CD14-positive monocyte (primary cell): ENCODE measurements at regions not wholly inside any gene's neighbourhood (a gene's known extent, or its start where the extent isn't known, plus 50 kb on each side); places are given as distances from the start of the nearest gene placed in this dataset.

Experiments used
- DNase-seq, 3 donors: peaks; one replicate each; pipeline ENCODE4 v3.0.0-alpha.2; 2011 to 2022
- H2AFZ ChIP-seq: 2 replicates; pipeline ENCODE4 v1.6.0; 2012; ENCODE audit warnings: mild to moderate bottlenecking, low read depth, low read length, inconsistent platforms; ENCODE audit not compliant: insufficient read depth, poor library complexity, severe bottlenecking
- H3K27ac ChIP-seq, 2 donors: 1 replicate in 1 of 2; 2 replicates in 1 of 2; pipeline ENCODE4 v1.5.1; 2012 to 2013; ENCODE audit warnings: low read length in 2 of 2, control low read depth in 1 of 2, inconsistent platforms in 1 of 2, low read depth in 1 of 2, mild to moderate bottlenecking in 1 of 2
- H3K27me3 ChIP-seq, 2 donors: one replicate each; pipeline versions ENCODE4 v1.6.0 to v1.6.1; 2011 to 2013; ENCODE audit warnings: low read length in 2 of 2; ENCODE audit not compliant: control insufficient read depth in 2 of 2, insufficient read depth in 2 of 2
- H3K36me3 ChIP-seq, 2 donors: replicated peaks in 1 of 2; 1 replicate in 1 of 2; 2 replicates in 1 of 2; pipeline versions ENCODE4 v1.5.1 to v1.6.1; 2012 to 2013; ENCODE audit warnings: low read length in 2 of 2, control low read depth in 1 of 2, inconsistent platforms in 1 of 2, mild to moderate bottlenecking in 1 of 2; ENCODE audit not compliant: insufficient read depth in 2 of 2, control insufficient read depth in 1 of 2
- H3K4me1 ChIP-seq, 2 donors: 1 replicate in 1 of 2; 2 replicates in 1 of 2; pipeline versions ENCODE4 v1.5.1 to v1.6.1; 2012 to 2013; ENCODE audit warnings: low read length in 2 of 2, control low read depth in 1 of 2, inconsistent platforms in 1 of 2, mild to moderate bottlenecking in 1 of 2, moderate library complexity in 1 of 2; ENCODE audit not compliant: insufficient read depth in 2 of 2, control insufficient read depth in 1 of 2
- H3K4me2 ChIP-seq: replicated peaks from 2 replicates; pipeline ENCODE3; 2012; ENCODE audit warnings: low read length, moderate library complexity, mild to moderate bottlenecking; ENCODE audit not compliant: poor library complexity, severe bottlenecking; ENCODE audit errors: extremely low read depth
- H3K4me3 ChIP-seq, 3 experiments: fragments of 200-600 bp in 1 of 3; sonication (generic) in 1 of 3; replicated peaks in 1 of 3; 1 replicate in 2 of 3; 2 replicates in 1 of 3; pipeline ENCODE4 v1.5.1; 2011 to 2013; ENCODE audit warnings: low read length in 3 of 3, mild to moderate bottlenecking in 3 of 3, control low read depth in 2 of 3, low read depth in 2 of 3, inconsistent platforms in 1 of 3, moderate library complexity in 1 of 3
- H3K79me2 ChIP-seq: 2 replicates; pipeline ENCODE4 v1.6.0; 2012; ENCODE audit warnings: mild to moderate bottlenecking, control low read depth, inconsistent platforms, low read length, moderate library complexity; ENCODE audit not compliant: insufficient read depth
- H3K9ac ChIP-seq: 2 replicates; pipeline ENCODE4 v1.6.0; 2017; ENCODE audit warnings: low read length, mild to moderate bottlenecking; ENCODE audit not compliant: insufficient read depth, poor library complexity, severe bottlenecking
- H3K9me3 ChIP-seq, 2 donors: replicated peaks in 1 of 2; 1 replicate in 1 of 2; 2 replicates in 1 of 2; pipeline versions ENCODE4 v1.5.1 to v1.6.1; 2012 to 2013; ENCODE audit warnings: low read length in 2 of 2, control low read depth in 1 of 2; ENCODE audit not compliant: control insufficient read depth in 1 of 2, insufficient read depth in 1 of 2
- H4K20me1 ChIP-seq: 2 replicates; pipeline ENCODE4 v1.6.0; 2012; ENCODE audit warnings: mild to moderate bottlenecking, low read length, control low read depth, moderate library complexity; ENCODE audit not compliant: insufficient read depth
- H3K27ac Mint-ChIP-seq, 7 donors: one replicate each; pipeline ENCODE4 v1.8.0; 2020; ENCODE audit warnings: mild to moderate bottlenecking in 7 of 7, mixed read lengths in 7 of 7, moderate library complexity in 6 of 7, inconsistent platforms in 2 of 7
- H3K27me3 Mint-ChIP-seq, 3 donors: one replicate each; pipeline ENCODE4 v1.8.0; 2021 to 2022; ENCODE audit warnings: low read depth in 3 of 3, mild to moderate bottlenecking in 3 of 3, mixed read lengths in 3 of 3, moderate library complexity in 3 of 3, inconsistent platforms in 1 of 3
- H3K36me3 Mint-ChIP-seq, 2 donors: one replicate each; pipeline ENCODE4 v1.8.0; 2020; ENCODE audit warnings: mixed read lengths in 2 of 2, inconsistent platforms in 1 of 2, mild to moderate bottlenecking in 1 of 2
- H3K4me1 Mint-ChIP-seq: one replicate; pipeline ENCODE4 v1.8.0; 2020; ENCODE audit warnings: mild to moderate bottlenecking, mixed read lengths
- H3K4me3 Mint-ChIP-seq, 2 donors: one replicate each; pipeline ENCODE4 v1.8.0; 2020; ENCODE audit warnings: mild to moderate bottlenecking in 2 of 2, mixed read lengths in 2 of 2, moderate library complexity in 1 of 2
- H3K9me3 Mint-ChIP-seq, 7 donors: one replicate each; pipeline ENCODE4 v1.8.0; 2020 to 2022; ENCODE audit warnings: mixed read lengths in 7 of 7, mild to moderate bottlenecking in 6 of 7, moderate library complexity in 6 of 7, inconsistent platforms in 2 of 7
- WGBS: methylation state at CpG from one replicate; pipeline ENCODE4 v1.1.5; 2013; ENCODE audit warnings: missing lambda C conversion rate; ENCODE audit not compliant: insufficient coverage; 5-methylcytosine and 5-hydroxymethylcytosine counted together
- intact Hi-C, 2 donors: fragments of 100-400 bp; cut with micrococcal nuclease; formaldehyde crosslinking; loops; one replicate each; pipeline versions ENCODE4 v1.15.0 to v1.15.1; 2023
- TF ChIP-seq, protein P1 (sequence below): fragments of 200-600 bp; IDR thresholded peaks from one replicate; pipeline ENCODE4 v1.8.0; 2022; ENCODE audit warnings: antibody characterized with exemption, mild to moderate bottlenecking

GRCh38 chr13:31069808-31070534 is 91.7 kb downstream of the HSPH1 start:
- H3K4me3 Mint-ChIP-seq = no peak overlapping the region
- Histone ChIP-seq H3K4me2 (no peak overlapping the region), H3K27ac (no peak overlapping the region), H4K20me1 (no peaks in the 10 kb centered on the region), H3K36me3 (no peaks in the 10 kb centered on the region), H3K27me3 (no peaks in the 10 kb centered on the region), H3K79me2 (no peaks in the 10 kb centered on the region), H3K9me3 (no peaks in the 10 kb centered on the region), H3K4me1 (no peaks in the 10 kb centered on the region), H3K4me3 (no peak overlapping the region), H2AFZ (no peak overlapping the region), H3K9ac (no peak overlapping the region)
- H3K4me1 Mint-ChIP-seq = peaks cover 2% of the 10 kb centered on the region
- WGBS = no CpG with 5 or more reads among the region's 4 CpGs
- intact Hi-C loops = no loop called here
- peaks cover 4 to 14% (median 9%) of the 10 kb centered on the region in 3 donors for H3K27me3 Mint-ChIP-seq
- no peak overlapping the region for H3K27ac Mint-ChIP-seq
- TF ChIP-seq, protein P1, sequence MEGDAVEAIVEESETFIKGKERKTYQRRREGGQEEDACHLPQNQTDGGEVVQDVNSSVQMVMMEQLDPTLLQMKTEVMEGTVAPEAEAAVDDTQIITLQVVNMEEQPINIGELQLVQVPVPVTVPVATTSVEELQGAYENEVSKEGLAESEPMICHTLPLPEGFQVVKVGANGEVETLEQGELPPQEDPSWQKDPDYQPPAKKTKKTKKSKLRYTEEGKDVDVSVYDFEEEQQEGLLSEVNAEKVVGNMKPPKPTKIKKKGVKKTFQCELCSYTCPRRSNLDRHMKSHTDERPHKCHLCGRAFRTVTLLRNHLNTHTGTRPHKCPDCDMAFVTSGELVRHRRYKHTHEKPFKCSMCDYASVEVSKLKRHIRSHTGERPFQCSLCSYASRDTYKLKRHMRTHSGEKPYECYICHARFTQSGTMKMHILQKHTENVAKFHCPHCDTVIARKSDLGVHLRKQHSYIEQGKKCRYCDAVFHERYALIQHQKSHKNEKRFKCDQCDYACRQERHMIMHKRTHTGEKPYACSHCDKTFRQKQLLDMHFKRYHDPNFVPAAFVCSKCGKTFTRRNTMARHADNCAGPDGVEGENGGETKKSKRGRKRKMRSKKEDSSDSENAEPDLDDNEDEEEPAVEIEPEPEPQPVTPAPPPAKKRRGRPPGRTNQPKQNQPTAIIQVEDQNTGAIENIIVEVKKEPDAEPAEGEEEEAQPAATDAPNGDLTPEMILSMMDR = no peak
- no peak for DNase-seq
- H3K36me3 Mint-ChIP-seq = no peaks in the 10 kb centered on the region
- peaks cover 0 to 3% (median 0%) of the 10 kb centered on the region in 7 donors for H3K9me3 Mint-ChIP-seq

- TF ChIP-seq, protein P1 = no peak
- no peak overlapping the region for H3K4me2 ChIP-seq
- no peak overlapping the region for H3K4me3 ChIP-seq
- intact Hi-C loops = no loop called here
- WGBS = 94% methylated on average over 4 of the region's 4 CpGs
- no peak overlapping the region for H3K4me3 Mint-ChIP-seq
- no peak overlapping the region for H3K9ac ChIP-seq
- H3K4me1 ChIP-seq = no peaks in the 10 kb centered on the region
- no peaks in the 10 kb centered on the region for H3K79me2 ChIP-seq
- no peaks in the 10 kb centered on the region for H3K9me3 ChIP-seq
- H3K27ac ChIP-seq = no peak overlapping the region
- no peaks in the 10 kb centered on the region for H3K36me3 Mint-ChIP-seq
- H3K27me3 Mint-ChIP-seq = peaks cover 4 to 17% (median 7%) of the 10 kb centered on the region in 3 donors
- no peaks in the 10 kb centered on the region for H4K20me1 ChIP-seq
- no peak overlapping the region for H3K27ac Mint-ChIP-seq
- no peak for DNase-seq
- no peaks in the 10 kb centered on the region for H3K36me3 ChIP-seq
- H3K27me3 ChIP-seq = no peaks in the 10 kb centered on the region
- H2AFZ ChIP-seq = no peak overlapping the region
- peaks cover 0 to 7% (median 2%) of the 10 kb centered on the region in 7 donors for H3K9me3 Mint-ChIP-seq
- H3K4me1 Mint-ChIP-seq = no peaks in the 10 kb centered on the region
Measured at GRCh38 chr13:31068119-31068423, 93.6 kb downstream of the HSPH1 start.
